ENCODE measurements at regions not wholly inside any gene's neighbourhood (a gene's known extent, or its start where the extent isn't known, plus 50 kb on each side); places are given as distances from the start of the nearest gene placed in this dataset.

GRCh38 chr5:8943301-8943700 lies 602.6 kb downstream of the SEMA5A start:
- DNase-seq = no peak

GRCh38 chr5:8944005-8944404 lies 601.9 kb downstream of the SEMA5A start:
- DNase-seq = no peak

- DNase-seq = no peak
Measured at GRCh38 chr5:8945972-8946371, 599.9 kb downstream of the SEMA5A start.

GRCh38 chr5:8949908-8950307 lies 596.0 kb downstream of the SEMA5A start:
- DNase-seq = no peak

GRCh38 chr5:8952147-8952546 lies 593.7 kb downstream of the SEMA5A start:
- DNase-seq = no peak

GRCh38 chr5:8953016-8953415 lies 592.9 kb downstream of the SEMA5A start:
- DNase-seq = no peak

GRCh38 chr5:8953911-8954438 lies 591.9 kb downstream of the SEMA5A start:
- DNase-seq = no peak

GRCh38 chr5:8954801-8955200 lies 591.1 kb downstream of the SEMA5A start:
- no peak for DNase-seq

GRCh38 chr5:8956659-8957058 lies 589.2 kb downstream of the SEMA5A start:
- no peak for DNase-seq

GRCh38 chr5:8958602-8959001 lies 587.3 kb downstream of the SEMA5A start:
- DNase-seq = no peak

GRCh38 chr5:8961219-8961618 lies 584.7 kb downstream of the SEMA5A start:
- no peak for DNase-seq

- DNase-seq = no peak
Measured at GRCh38 chr5:8961956-8962355, 583.9 kb downstream of the SEMA5A start.

- no peak for DNase-seq
Measured at GRCh38 chr5:8981016-8981415, 564.9 kb downstream of the SEMA5A start.

- no peak for DNase-seq
Measured at GRCh38 chr5:8981496-8981895, 564.4 kb downstream of the SEMA5A start.

GRCh38 chr5:8984386-8984785 lies 561.5 kb downstream of the SEMA5A start:
- no peak for DNase-seq

All from SHP77 treated with DMSO at 0.1 percent for 48 hours (cell line).